Sigmoid colon (tissue), 6 donors: ENCODE measurements at regions not wholly inside any gene's neighbourhood (a gene's known extent, or its start where the extent isn't known, plus 50 kb on each side); places are given as distances from the start of the nearest gene placed in this dataset.

Experiments used
- DNase-seq: peaks from one replicate; pipeline ENCODE4 v3.0.0-alpha.2; 2019
- H3K27ac ChIP-seq, 4 donors: fragments of 200-600 bp; sonication (generic); one replicate each; pipeline ENCODE4 v1.5.1; 2016 to 2019; ENCODE audit warnings: mild to moderate bottlenecking in 1 of 4
- H3K27me3 ChIP-seq, 3 donors: fragments of 200-600 bp; sonication (generic); one replicate each; pipeline ENCODE4 v1.5.1; 2019; ENCODE audit warnings: mild to moderate bottlenecking in 1 of 3
- H3K36me3 ChIP-seq, 4 donors: fragments of 200-600 bp; sonication (generic); one replicate each; pipeline ENCODE4 v1.5.1; 2016 to 2019
- H3K4me1 ChIP-seq, 4 donors: fragments of 200-600 bp; sonication (generic); one replicate each; pipeline ENCODE4 v1.5.1; 2017 to 2019
- H3K4me3 ChIP-seq, 4 donors: fragments of 200-600 bp; sonication (generic); one replicate each; pipeline ENCODE4 v1.5.1; 2017 to 2019; ENCODE audit warnings: mild to moderate bottlenecking in 2 of 4, moderate library complexity in 1 of 4
- H3K9me3 ChIP-seq, 4 donors: fragments of 200-600 bp in 3 of 4; sonication (generic) in 3 of 4; one replicate each; pipeline versions ENCODE4 v1.5.1 to v1.6.1; 2013 to 2019
- CTCF ChIP-seq, 4 experiments: fragments of 450-650 bp in 3 of 4; fragments of 200-600 bp in 1 of 4; IDR thresholded peaks; one replicate each; pipeline ENCODE4 v1.5.1; 2016 to 2019; ENCODE audit warnings: antibody characterized with exemption in 4 of 4, mild to moderate bottlenecking in 3 of 4, moderate library complexity in 2 of 4
- EP300 ChIP-seq, 4 donors: sonication (generic); formaldehyde crosslinking; IDR thresholded peaks; one replicate each; pipeline ENCODE4 v1.6.1; 2017; ENCODE audit warnings: antibody characterized with exemption in 4 of 4
- POLR2A ChIP-seq, 2 donors: fragments of 450-650 bp; IDR thresholded peaks; one replicate each; pipeline ENCODE4 v1.6.1; 2016; ENCODE audit warnings: antibody characterized with exemption in 2 of 2, mild to moderate bottlenecking in 2 of 2, moderate library complexity in 2 of 2
- POLR2AphosphoS5 ChIP-seq, 4 donors: sonication (generic); formaldehyde crosslinking; IDR thresholded peaks; one replicate each; pipeline ENCODE4 v1.6.1; 2017; ENCODE audit warnings: antibody characterized with exemption in 4 of 4
- WGBS, 2 donors: extraction: QIAGEN DNeasy Blood & Tissue Kit; methylation state at CpG; one replicate each; pipeline ENCODE4 v1.1.7; 2013; 5-methylcytosine and 5-hydroxymethylcytosine counted together
- intact Hi-C: fragments of 100-400 bp; cut with DNase I; formaldehyde crosslinking; loops from one replicate; pipeline ENCODE4 v1.15.1; 2023
- donor health status: healthy with polysubstance abuse.
- donor health status: healthy.

GRCh38 chrX:113539599-113540356 lies 699.1 kb upstream of the AMOT start:
- no peaks in the 10 kb centered on the region for H3K36me3 ChIP-seq
- H3K27ac ChIP-seq, result no peak overlapping the region
- TF ChIP-seq POLR2A (IDR thresholded peaks at IDR 0.05), result no peak
- TF ChIP-seq CTCF (IDR thresholded peaks at IDR 0.05), result no peak
- TF ChIP-seq EP300 (IDR thresholded peaks at IDR 0.05), result no peak
- no peak for TF ChIP-seq POLR2AphosphoS5 (IDR thresholded peaks at IDR 0.05)
- no peaks in the 10 kb centered on the region for H3K9me3 ChIP-seq
- H3K4me3 ChIP-seq, result no peak overlapping the region
- intact Hi-C loops, result no loop called here
- no peaks in the 10 kb centered on the region for H3K4me1 ChIP-seq
- WGBS, 2 donors, result 88 to 90% methylated on average over 2 of the region's 2 CpGs
- no peak for DNase-seq
- no peaks in the 10 kb centered on the region for H3K27me3 ChIP-seq

DNA sequence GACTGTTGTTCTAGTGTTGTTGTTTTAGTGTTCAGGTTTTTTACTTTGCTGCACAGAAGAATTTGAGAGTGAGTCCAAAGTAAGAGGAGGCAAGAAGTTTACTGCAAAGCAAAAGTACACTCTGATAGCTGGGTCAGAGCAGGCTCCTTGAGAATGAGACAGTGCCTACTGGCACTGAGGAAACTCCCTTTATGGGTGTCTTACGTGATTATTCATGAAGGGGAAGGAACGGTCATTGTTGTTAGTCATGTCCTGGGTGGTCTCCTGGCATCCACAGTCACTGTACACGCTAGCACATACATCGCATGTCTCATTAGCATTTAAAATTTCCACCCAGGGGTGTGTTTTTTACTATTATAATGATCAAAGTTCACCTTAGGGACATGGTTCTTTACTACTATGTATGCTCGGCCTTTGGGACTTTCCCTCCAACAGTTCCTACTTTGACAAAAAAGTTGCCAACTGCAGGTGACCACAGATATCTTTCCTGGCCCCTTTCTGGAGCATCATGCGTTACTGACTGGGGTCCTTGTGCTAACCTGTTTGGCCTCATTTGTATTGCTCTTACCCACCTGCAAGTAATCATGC lies 688.9 kb upstream of the AMOT start:
- Histone ChIP-seq H3K27ac (no peak overlapping the region), H3K36me3 (no peaks in the 10 kb centered on the region), H3K4me1 (no peaks in the 10 kb centered on the region), H3K9me3 (no peaks in the 10 kb centered on the region), H3K4me3 (no peak overlapping the region), H3K27me3 (no peaks in the 10 kb centered on the region)
- intact Hi-C loops, result no loop called here
- WGBS, 2 donors, result 83 to 86% methylated on average over 6 of the region's 6 CpGs
- DNase-seq, result no peak
- no peak for TF ChIP-seq POLR2A (IDR thresholded peaks at IDR 0.05)
- TF ChIP-seq CTCF (IDR thresholded peaks at IDR 0.05), result no peak
- no peak for TF ChIP-seq POLR2AphosphoS5 (IDR thresholded peaks at IDR 0.05)
- no peak for TF ChIP-seq EP300 (IDR thresholded peaks at IDR 0.05)

GRCh38 chrX:113522814-113523213 lies 682.2 kb upstream of the AMOT start:
- H3K4me3 ChIP-seq, result no peak overlapping the region
- WGBS, 2 donors, result 62 to 76% methylated on average over 3 of the region's 3 CpGs

GRCh38 chrX:113514906-113515305 lies 674.3 kb upstream of the AMOT start:
- WGBS, 2 donors, result 7 to 35% methylated on average over 2 of the region's 2 CpGs
- TF ChIP-seq POLR2AphosphoS5 (IDR thresholded peaks at IDR 0.05) (no peak), POLR2A (IDR thresholded peaks at IDR 0.05) (no peak)

More at GRCh38 chrX:113522814-113523213, 682.2 kb upstream of the AMOT start:
- H3K36me3 ChIP-seq, result no peaks in the 10 kb centered on the region
- intact Hi-C loops, result no loop called here
- H3K9me3 ChIP-seq, result no peaks in the 10 kb centered on the region
- no peak for TF ChIP-seq POLR2A (IDR thresholded peaks at IDR 0.05)
- no peak for TF ChIP-seq POLR2AphosphoS5 (IDR thresholded peaks at IDR 0.05)
- TF ChIP-seq CTCF (IDR thresholded peaks at IDR 0.05), result no peak
- TF ChIP-seq EP300 (IDR thresholded peaks at IDR 0.05), result no peak
- no peak overlapping the region for H3K27ac ChIP-seq
- no peaks in the 10 kb centered on the region for H3K27me3 ChIP-seq
- DNase-seq, result no peak
- no peaks in the 10 kb centered on the region for H3K4me1 ChIP-seq

GRCh38 chrX:113512700-113513395 lies 672.2 kb upstream of the AMOT start:
- Histone ChIP-seq H3K27ac (no peak overlapping the region), H3K4me1 (no peaks in the 10 kb centered on the region), H3K36me3 (no peaks in the 10 kb centered on the region), H3K4me3 (no peak overlapping the region), H3K27me3 (no peaks in the 10 kb centered on the region), H3K9me3 (no peaks in the 10 kb centered on the region)
- no peak for TF ChIP-seq EP300 (IDR thresholded peaks at IDR 0.05)
- TF ChIP-seq POLR2AphosphoS5 (IDR thresholded peaks at IDR 0.05), result no peak
- TF ChIP-seq CTCF (IDR thresholded peaks at IDR 0.05), result no peak
- TF ChIP-seq POLR2A (IDR thresholded peaks at IDR 0.05), result no peak
- no peak for DNase-seq
- intact Hi-C loops, result no loop called here
- 75 to 77% methylated on average over 7 of the region's 7 CpGs for WGBS, 2 donors

More at GRCh38 chrX:113514906-113515305, 674.3 kb upstream of the AMOT start:
- H3K4me1 ChIP-seq, result no peaks in the 10 kb centered on the region
- H3K27ac ChIP-seq, result no peak overlapping the region
- H3K9me3 ChIP-seq, result no peaks in the 10 kb centered on the region
- no peak overlapping the region for H3K4me3 ChIP-seq
- H3K27me3 ChIP-seq, result no peaks in the 10 kb centered on the region
- no peak for DNase-seq
- H3K36me3 ChIP-seq, result no peaks in the 10 kb centered on the region
- intact Hi-C loops, result no loop called here
